Chondrocyte (in vitro differentiated cells): ENCODE measurements at regions not wholly inside any gene's neighbourhood (a gene's known extent, or its start where the extent isn't known, plus 50 kb on each side); places are given as distances from the start of the nearest gene placed in this dataset.
A peak's percentile ranks its signal among the peaks of the same experiment; 100 is the strongest.

Experiments used
- DNase-seq: peaks from one replicate; pipeline ENCODE4 v3.0.0; 2021; ENCODE audit warnings: mixed read lengths, low spot score
- H3K27ac Mint-ChIP-seq: one replicate; pipeline ENCODE4 v1.8.0; 2021; ENCODE audit warnings: mild to moderate bottlenecking, moderate library complexity, mixed read lengths; ENCODE audit not compliant: unreplicated experiment
- H3K27me3 Mint-ChIP-seq: 2 replicates; pipeline ENCODE4 v1.8.0; 2021; ENCODE audit warnings: low read depth, mixed read lengths
- H3K36me3 Mint-ChIP-seq: 2 replicates; pipeline ENCODE4 v1.8.0; 2021; ENCODE audit warnings: low read depth, mixed read lengths
- H3K4me1 Mint-ChIP-seq: 2 replicates; pipeline ENCODE4 v1.8.0; 2021; ENCODE audit warnings: low read depth, mild to moderate bottlenecking, mixed read lengths
- H3K4me3 Mint-ChIP-seq: one replicate; pipeline ENCODE4 v1.8.0; 2021; ENCODE audit warnings: mild to moderate bottlenecking, moderate library complexity, mixed read lengths; ENCODE audit not compliant: unreplicated experiment
- H3K9me3 Mint-ChIP-seq: 2 replicates; pipeline ENCODE4 v1.8.0; 2021; ENCODE audit warnings: low read depth, mixed read lengths
- TF ChIP-seq, protein P1 (sequence below): fragments of 200-600 bp; sonication (generic); IDR thresholded peaks from 2 replicates; pipeline ENCODE4 v1.5.0; 2021; ENCODE audit warnings: antibody characterized with exemption, mild to moderate bottlenecking, moderate library complexity

GRCh38 chr10:6729861-6730344, 149.8 kb upstream of the PRKCQ start:
- H3K27ac Mint-ChIP-seq: no peak overlapping the region
- TF ChIP-seq, protein P1, sequence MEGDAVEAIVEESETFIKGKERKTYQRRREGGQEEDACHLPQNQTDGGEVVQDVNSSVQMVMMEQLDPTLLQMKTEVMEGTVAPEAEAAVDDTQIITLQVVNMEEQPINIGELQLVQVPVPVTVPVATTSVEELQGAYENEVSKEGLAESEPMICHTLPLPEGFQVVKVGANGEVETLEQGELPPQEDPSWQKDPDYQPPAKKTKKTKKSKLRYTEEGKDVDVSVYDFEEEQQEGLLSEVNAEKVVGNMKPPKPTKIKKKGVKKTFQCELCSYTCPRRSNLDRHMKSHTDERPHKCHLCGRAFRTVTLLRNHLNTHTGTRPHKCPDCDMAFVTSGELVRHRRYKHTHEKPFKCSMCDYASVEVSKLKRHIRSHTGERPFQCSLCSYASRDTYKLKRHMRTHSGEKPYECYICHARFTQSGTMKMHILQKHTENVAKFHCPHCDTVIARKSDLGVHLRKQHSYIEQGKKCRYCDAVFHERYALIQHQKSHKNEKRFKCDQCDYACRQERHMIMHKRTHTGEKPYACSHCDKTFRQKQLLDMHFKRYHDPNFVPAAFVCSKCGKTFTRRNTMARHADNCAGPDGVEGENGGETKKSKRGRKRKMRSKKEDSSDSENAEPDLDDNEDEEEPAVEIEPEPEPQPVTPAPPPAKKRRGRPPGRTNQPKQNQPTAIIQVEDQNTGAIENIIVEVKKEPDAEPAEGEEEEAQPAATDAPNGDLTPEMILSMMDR: no peak
- no peak overlapping the region for H3K4me3 Mint-ChIP-seq
- H3K27me3 Mint-ChIP-seq: peaks cover 20% of the 10 kb centered on the region
- no peak for DNase-seq
- no peaks in the 10 kb centered on the region for H3K4me1 Mint-ChIP-seq
- no peaks in the 10 kb centered on the region for H3K36me3 Mint-ChIP-seq
- no peaks in the 10 kb centered on the region for H3K9me3 Mint-ChIP-seq

GRCh38 chr10:6729071-6729774, 149.1 kb upstream of the PRKCQ start:
- Mint-ChIP-seq H3K27ac (no peak overlapping the region), H3K27me3 (peaks cover 19% of the 10 kb centered on the region), H3K4me3 (no peak overlapping the region), H3K36me3 (no peaks in the 10 kb centered on the region), H3K4me1 (no peaks in the 10 kb centered on the region), H3K9me3 (no peaks in the 10 kb centered on the region)
- no peak for DNase-seq
- TF ChIP-seq, protein P1: no peak

- TF ChIP-seq, protein P1: no peak
- no peak for DNase-seq
- H3K27ac Mint-ChIP-seq: no peak overlapping the region
- no peak overlapping the region for H3K4me3 Mint-ChIP-seq
- H3K4me1 Mint-ChIP-seq: peaks cover 10% of the 10 kb centered on the region
- no peaks in the 10 kb centered on the region for H3K9me3 Mint-ChIP-seq
- H3K27me3 Mint-ChIP-seq: peaks cover 7% of the 10 kb centered on the region
- no peaks in the 10 kb centered on the region for H3K36me3 Mint-ChIP-seq
These were observed 146.8 kb upstream of the PRKCQ start for GRCh38 chr10:6726924-6727323.

- peak overlapping the region; percentile 72 for H3K27ac Mint-ChIP-seq
- TF ChIP-seq, protein P1: no peak
- H3K27me3 Mint-ChIP-seq: peaks cover 1% of the 10 kb centered on the region
- no peak for DNase-seq
- H3K4me3 Mint-ChIP-seq: no peak overlapping the region
- peaks cover 19% of the 10 kb centered on the region for H3K4me1 Mint-ChIP-seq
- peaks cover 2% of the 10 kb centered on the region for H3K36me3 Mint-ChIP-seq
- H3K9me3 Mint-ChIP-seq: no peaks in the 10 kb centered on the region
These were observed 142.5 kb upstream of the PRKCQ start for GRCh38 chr10:6722616-6723004.

- Mint-ChIP-seq H3K27me3 (no peaks in the 10 kb centered on the region), H3K36me3 (peaks cover 2% of the 10 kb centered on the region), H3K4me1 (peaks cover 19% of the 10 kb centered on the region), H3K9me3 (no peaks in the 10 kb centered on the region), H3K27ac (peak overlapping the region; percentile 72), H3K4me3 (no peak overlapping the region)
- TF ChIP-seq, protein P1: no peak
- DNase-seq: no peak
These were observed 142.0 kb upstream of the PRKCQ start for GRCh38 chr10:6721964-6722615.
